Tibial nerve (tissue), 4 donors: ENCODE measurements at regions not wholly inside any gene's neighbourhood (a gene's known extent, or its start where the extent isn't known, plus 50 kb on each side); places are given as distances from the start of the nearest gene placed in this dataset.

ENCODE experiments used
- DNase-seq, 2 donors: peaks; one replicate each; pipeline ENCODE4 v3.0.0-alpha.2; 2019; ENCODE audit warnings: low spot score in 2 of 2
- H3K27ac ChIP-seq, 4 donors: fragments of 200-600 bp; sonication (generic) in 3 of 4; one replicate each; pipeline ENCODE4 v1.5.1; 2017 to 2019; ENCODE audit warnings: mild to moderate bottlenecking in 1 of 4
- H3K27me3 ChIP-seq, 2 donors: fragments of 200-600 bp; sonication (generic) in 1 of 2; one replicate each; pipeline versions ENCODE4 v1.5.1 to v1.6.0; 2017 to 2019
- H3K36me3 ChIP-seq, 3 donors: fragments of 200-600 bp; sonication (generic); one replicate each; pipeline ENCODE4 v1.5.1; 2018 to 2019
- H3K4me1 ChIP-seq, 4 donors: fragments of 200-600 bp; sonication (generic) in 3 of 4; one replicate each; pipeline ENCODE4 v1.5.1; 2017 to 2019
- H3K4me3 ChIP-seq, 4 donors: fragments of 200-600 bp; sonication (generic) in 3 of 4; one replicate each; pipeline ENCODE4 v1.5.1; 2017 to 2019; ENCODE audit warnings: mild to moderate bottlenecking in 1 of 4, moderate library complexity in 1 of 4
- H3K9me3 ChIP-seq, 4 donors: fragments of 200-600 bp; sonication (generic) in 3 of 4; one replicate each; pipeline ENCODE4 v1.5.1; 2017 to 2019
- CTCF ChIP-seq, 5 experiments: fragments of 200-600 bp in 3 of 5; fragments of 450-650 bp in 2 of 5; sonication (generic) in 3 of 5; IDR thresholded peaks; one replicate each; pipeline ENCODE4 v1.5.1; 2016 to 2019; ENCODE audit warnings: antibody characterized with exemption in 5 of 5, mild to moderate bottlenecking in 3 of 5, moderate library complexity in 2 of 5
- EP300 ChIP-seq, 2 donors: sonication (generic); formaldehyde crosslinking; IDR thresholded peaks; one replicate each; pipeline ENCODE4 v1.6.1; 2017; ENCODE audit warnings: antibody characterized with exemption in 2 of 2, mild to moderate bottlenecking in 1 of 2
- POLR2A ChIP-seq, 2 donors: fragments of 450-650 bp; IDR thresholded peaks; one replicate each; pipeline ENCODE4 v1.6.1; 2017; ENCODE audit warnings: antibody characterized with exemption in 2 of 2, mild to moderate bottlenecking in 2 of 2, moderate library complexity in 2 of 2
- WGBS, 2 donors: methylation state at CpG; one replicate each; pipeline ENCODE4 v1.1.5; 2018; 5-methylcytosine and 5-hydroxymethylcytosine counted together

GRCh38 chr1:229812693-229813092 is 186.6 kb downstream of the URB2 start:
- Histone ChIP-seq H3K36me3 (no peaks in the 10 kb centered on the region), H3K9me3 (peaks cover 0 to 18% (median 5%) of the 10 kb centered on the region in 4 donors), H3K27ac (no peak overlapping the region), H3K27me3 (no peaks in the 10 kb centered on the region), H3K4me3 (no peak overlapping the region), H3K4me1 (no peaks in the 10 kb centered on the region)
- DNase-seq: no peak
- WGBS, 2 donors: 86 to 95% methylated on average over 4 of the region's 4 CpGs
- TF ChIP-seq CTCF (IDR thresholded peaks at IDR 0.05): no peak
- TF ChIP-seq EP300 (IDR thresholded peaks at IDR 0.05): no peak
- no peak for TF ChIP-seq POLR2A (IDR thresholded peaks at IDR 0.05)

- Histone ChIP-seq H3K4me1 (no peaks in the 10 kb centered on the region), H3K4me3 (no peak overlapping the region), H3K27me3 (no peaks in the 10 kb centered on the region), H3K36me3 (no peaks in the 10 kb centered on the region), H3K9me3 (peaks cover 0 to 6% (median 2%) of the 10 kb centered on the region in 4 donors), H3K27ac (no peak overlapping the region)
- TF ChIP-seq EP300 (IDR thresholded peaks at IDR 0.05): no peak
- no peak for TF ChIP-seq POLR2A (IDR thresholded peaks at IDR 0.05)
- 86 to 91% methylated on average over 4 of the region's 4 CpGs for WGBS, 2 donors
- no peak for DNase-seq
These were observed 189.0 kb downstream of the URB2 start for GRCh38 chr1:229815076-229815475.

GRCh38 chr1:229815961-229816360 is 189.9 kb downstream of the URB2 start:
- 57 to 59% methylated on average over 2 of the region's 2 CpGs for WGBS, 2 donors
- no peak for TF ChIP-seq CTCF (IDR thresholded peaks at IDR 0.05)
- no peak for TF ChIP-seq POLR2A (IDR thresholded peaks at IDR 0.05)
- TF ChIP-seq EP300 (IDR thresholded peaks at IDR 0.05): no peak
- Histone ChIP-seq H3K4me3 (no peak overlapping the region), H3K36me3 (no peaks in the 10 kb centered on the region), H3K9me3 (no peaks in the 10 kb centered on the region), H3K4me1 (no peaks in the 10 kb centered on the region), H3K27me3 (no peaks in the 10 kb centered on the region), H3K27ac (no peak overlapping the region)
- DNase-seq: no peak

GRCh38 chr1:229817936-229818335 is 191.9 kb downstream of the URB2 start:
- H3K9me3 ChIP-seq: no peaks in the 10 kb centered on the region
- H3K4me3 ChIP-seq: no peak overlapping the region
- WGBS, 2 donors: 100% methylated on average over 1 of the region's 1 CpG
- peaks cover 0 to 6% (median 0%) of the 10 kb centered on the region in 4 donors for H3K4me1 ChIP-seq
- no peaks in the 10 kb centered on the region for H3K36me3 ChIP-seq
- H3K27ac ChIP-seq: no peak overlapping the region
- no peaks in the 10 kb centered on the region for H3K27me3 ChIP-seq
- DNase-seq: no peak
- TF ChIP-seq POLR2A (IDR thresholded peaks at IDR 0.05): no peak
- TF ChIP-seq EP300 (IDR thresholded peaks at IDR 0.05): no peak
- no peak for TF ChIP-seq CTCF (IDR thresholded peaks at IDR 0.05)

- WGBS, 2 donors: 51 to 62% methylated on average over 1 of the region's 1 CpG
- Histone ChIP-seq H3K36me3 (no peaks in the 10 kb centered on the region), H3K27me3 (no peaks in the 10 kb centered on the region), H3K9me3 (no peaks in the 10 kb centered on the region), H3K4me1 (peaks cover 0 to 6% (median 0%) of the 10 kb centered on the region in 4 donors), H3K27ac (no peak overlapping the region), H3K4me3 (no peak overlapping the region)
- no peak for TF ChIP-seq EP300 (IDR thresholded peaks at IDR 0.05)
- TF ChIP-seq POLR2A (IDR thresholded peaks at IDR 0.05): no peak
- TF ChIP-seq CTCF (IDR thresholded peaks at IDR 0.05): no peak
- DNase-seq: no peak
These were observed 193.0 kb downstream of the URB2 start for GRCh38 chr1:229819091-229819490.

- H3K36me3 ChIP-seq: no peaks in the 10 kb centered on the region
- no peak for DNase-seq
- H3K4me1 ChIP-seq: peaks cover 0 to 6% (median 0%) of the 10 kb centered on the region in 4 donors
- WGBS, 2 donors: 71 to 73% methylated on average over 4 of the region's 4 CpGs
- H3K4me3 ChIP-seq: no peak overlapping the region
- no peaks in the 10 kb centered on the region for H3K27me3 ChIP-seq
- no peak for TF ChIP-seq EP300 (IDR thresholded peaks at IDR 0.05)
- TF ChIP-seq POLR2A (IDR thresholded peaks at IDR 0.05): no peak
- TF ChIP-seq CTCF (IDR thresholded peaks at IDR 0.05): no peak
- H3K27ac ChIP-seq: peak overlapping the region in 1 of 4 donors; percentile 65
- H3K9me3 ChIP-seq: no peaks in the 10 kb centered on the region
These were observed 196.0 kb downstream of the URB2 start for GRCh38 chr1:229822026-229822425.
